ENCODE measurements at regions not wholly inside any gene's neighbourhood (a gene's known extent, or its start where the extent isn't known, plus 50 kb on each side); places are given as distances from the start of the nearest gene placed in this dataset.

- no TSS peak for BruUV-seq (replicated peaks)
- Histone ChIP-seq H3K9me3 (ENCODE audit: control insufficient read depth in 1 of 2, insufficient read depth in 1 of 2, low read depth in 1 of 2, low read length in 2 of 2) (no peaks in the 10 kb centered on the region), H2AFZ (ENCODE audit: low read depth, low read length, poor library complexity, severe bottlenecking) (no peak overlapping the region), H3K9me2 (ENCODE audit: insufficient read depth) (no peaks in the 10 kb centered on the region), H3K27ac (ENCODE audit: low read depth, low read length) (no peak overlapping the region), H3K4me2 (ENCODE audit: low read length) (no peak overlapping the region), H3K9ac (ENCODE audit: low read length) (no peak overlapping the region), H3K4me3 (replicated peaks in 1 of 2; ENCODE audit: low read depth in 1 of 2, low read length in 2 of 2) (no peak overlapping the region), H4K20me1 (ENCODE audit: insufficient read depth) (no peaks in the 10 kb centered on the region), H3K79me2 (ENCODE audit: insufficient read depth, low read length) (no peaks in the 10 kb centered on the region), H3K36me3 (ENCODE audit: control insufficient read depth in 1 of 2, insufficient read depth in 2 of 2, low read length in 2 of 2) (no peaks in the 10 kb centered on the region), H3K4me1 (ENCODE audit: control insufficient read depth in 1 of 2, insufficient read depth in 2 of 2, low read length in 2 of 2) (peaks cover 9 to 11% of the 10 kb centered on the region in 2 experiments), H3K27me3 (ENCODE audit: insufficient read depth, low read length) (no peaks in the 10 kb centered on the region)
- ChIA-PET POLR2A (no interaction called here), RAD21 (ENCODE audit: low non-redundant PET in 1 of 2, low total read pairs in 2 of 2, uncharacterized antibody in 2 of 2, unreplicated experiment in 2 of 2) (no interaction called here), CTCF (no interaction called here)
- TF ChIP-seq FOSL1 (IDR thresholded peaks at IDR 0.05; ENCODE audit: low read depth) = no peak
- TF ChIP-seq POLR2AphosphoS5 (IDR thresholded peaks at IDR 0.05; ENCODE audit: low read depth, low read length) = no peak
- intact Hi-C loops (cut with micrococcal nuclease) = no loop called here
- DNase-seq (ENCODE audit: low read depth, low spot score) (no peak), ATAC-seq (no peak)
Measured at GRCh38 chr10:32110790-32111189, 54.6 kb upstream of the KIF5B start.

DNA sequence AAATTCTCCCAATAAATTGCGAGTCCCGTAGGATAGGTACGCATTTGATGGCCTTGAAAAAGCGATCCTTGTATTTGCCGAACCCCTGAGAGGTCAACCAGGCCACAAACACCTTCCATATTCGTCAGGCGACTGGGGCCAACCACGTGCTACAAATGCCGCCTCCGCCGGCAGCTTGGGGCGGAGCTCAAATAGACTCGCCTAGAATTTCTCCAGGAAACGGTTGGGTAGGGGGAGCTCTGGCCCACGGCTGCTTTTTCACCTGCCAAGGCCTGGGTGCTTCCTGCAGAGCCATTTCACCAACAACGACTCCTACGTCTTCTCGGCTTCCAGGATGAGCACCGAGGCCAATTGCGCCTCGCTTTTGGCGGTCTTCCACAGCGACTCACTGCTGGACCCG, 53.4 kb upstream of the KIF5B start:
- intact Hi-C loops (cut with micrococcal nuclease) = no loop called here
- peaks cover 9 to 11% of the 10 kb centered on the region in 2 experiments for H3K4me1 ChIP-seq (ENCODE audit: control insufficient read depth in 1 of 2, insufficient read depth in 2 of 2, low read length in 2 of 2)
- H4K20me1 ChIP-seq (ENCODE audit: insufficient read depth) = no peaks in the 10 kb centered on the region
- DNase-seq (ENCODE audit: low read depth, low spot score) = no peak
- H3K36me3 ChIP-seq (ENCODE audit: control insufficient read depth in 1 of 2, insufficient read depth in 2 of 2, low read length in 2 of 2) = no peaks in the 10 kb centered on the region
- no peaks in the 10 kb centered on the region for H3K9me2 ChIP-seq (ENCODE audit: insufficient read depth)
- no peak overlapping the region for H3K27ac ChIP-seq (ENCODE audit: low read depth, low read length)
- H3K4me3 ChIP-seq (replicated peaks in 1 of 2; ENCODE audit: low read depth in 1 of 2, low read length in 2 of 2) = no peak overlapping the region
- ATAC-seq = no peak
- H3K4me2 ChIP-seq (ENCODE audit: low read length) = no peak overlapping the region
- TF ChIP-seq, protein P1, sequence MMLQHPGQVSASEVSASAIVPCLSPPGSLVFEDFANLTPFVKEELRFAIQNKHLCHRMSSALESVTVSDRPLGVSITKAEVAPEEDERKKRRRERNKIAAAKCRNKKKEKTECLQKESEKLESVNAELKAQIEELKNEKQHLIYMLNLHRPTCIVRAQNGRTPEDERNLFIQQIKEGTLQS (IDR thresholded peaks at IDR 0.05) = no peak
- TF ChIP-seq RAD21 (IDR thresholded peaks at IDR 0.05; ENCODE audit: low read depth) (no peak), CEBPB (IDR thresholded peaks at IDR 0.05; ENCODE audit: low read depth) (no peak), EGR1 (IDR thresholded peaks at IDR 0.05; ENCODE audit: low read depth) (no peak), EZH2 (IDR thresholded peaks at IDR 0.05) (no peak)
- BruUV-seq (replicated peaks) = no TSS peak
- no peak overlapping the region for H3K9ac ChIP-seq (ENCODE audit: low read length)
- H3K27me3 ChIP-seq (ENCODE audit: insufficient read depth, low read length) = no peaks in the 10 kb centered on the region
- H2AFZ ChIP-seq (ENCODE audit: low read depth, low read length, poor library complexity, severe bottlenecking) = no peak overlapping the region
- RAD21 ChIA-PET (ENCODE audit: low non-redundant PET in 1 of 2, low total read pairs in 2 of 2, uncharacterized antibody in 2 of 2, unreplicated experiment in 2 of 2) = no interaction called here
- no peaks in the 10 kb centered on the region for H3K9me3 ChIP-seq (ENCODE audit: control insufficient read depth in 1 of 2, insufficient read depth in 1 of 2, low read depth in 1 of 2, low read length in 2 of 2)
- CTCF ChIA-PET = no interaction called here
- POLR2A ChIA-PET = no interaction called here
- H3K79me2 ChIP-seq (ENCODE audit: insufficient read depth, low read length) = no peaks in the 10 kb centered on the region
